Stimulated activated CD4-positive, alpha-beta T cell treated with anti-CD3 and anti-CD28 coated beads, Interleukin-12 subunit alpha, Interleukin-12 subunit beta, amount 100 ng/mL, for 48 hours (primary cell): ENCODE measurements at regions not wholly inside any gene's neighbourhood (a gene's known extent, or its start where the extent isn't known, plus 50 kb on each side); places are given as distances from the start of the nearest gene placed in this dataset.
"Not testable (repeated sequence)": the region's sequence is repeated elsewhere in the genome, so short reads cannot be mapped to it uniquely, and the experiment has no call there.

Source experiments
- DNase-seq, 3 donors: peaks; one replicate each; pipeline ENCODE4 v3.0.0-alpha.2; 2020; ENCODE audit warnings: low read depth in 2 of 3, low spot score in 1 of 3

DNA sequence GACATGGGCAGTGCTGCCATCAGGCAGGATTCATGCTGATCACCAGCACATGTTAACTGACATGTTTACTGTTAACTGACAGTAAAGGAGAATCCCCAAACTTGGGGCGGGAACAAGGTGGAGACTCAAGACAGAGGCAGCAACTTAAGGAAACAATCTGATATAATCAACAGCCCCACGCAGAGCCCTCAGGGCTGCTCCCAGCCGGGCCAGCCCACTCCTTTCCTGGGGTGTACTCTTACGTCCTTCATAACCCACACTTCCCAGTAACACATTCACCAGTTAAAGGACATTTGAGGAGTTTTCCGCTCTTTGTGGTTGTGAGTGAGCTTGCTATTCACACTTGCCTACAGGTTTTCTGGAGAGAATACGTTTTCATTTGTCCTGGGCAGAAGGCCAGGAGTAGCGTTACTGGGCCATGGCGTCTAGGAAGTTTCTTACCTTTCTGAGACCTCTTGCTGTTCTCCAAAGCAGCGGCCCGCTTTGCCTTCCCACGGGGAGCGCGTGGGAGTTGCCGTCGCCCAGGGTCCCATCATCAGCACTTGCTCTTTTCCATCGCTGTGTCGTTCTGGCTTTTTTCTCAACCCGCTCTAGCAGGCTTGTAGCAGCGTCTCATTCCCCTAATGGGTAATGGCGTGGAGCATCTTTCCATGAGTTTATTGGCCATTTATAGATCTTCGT is 56.4 kb downstream of the FOXF2 start:
- no peak for DNase-seq

DNA sequence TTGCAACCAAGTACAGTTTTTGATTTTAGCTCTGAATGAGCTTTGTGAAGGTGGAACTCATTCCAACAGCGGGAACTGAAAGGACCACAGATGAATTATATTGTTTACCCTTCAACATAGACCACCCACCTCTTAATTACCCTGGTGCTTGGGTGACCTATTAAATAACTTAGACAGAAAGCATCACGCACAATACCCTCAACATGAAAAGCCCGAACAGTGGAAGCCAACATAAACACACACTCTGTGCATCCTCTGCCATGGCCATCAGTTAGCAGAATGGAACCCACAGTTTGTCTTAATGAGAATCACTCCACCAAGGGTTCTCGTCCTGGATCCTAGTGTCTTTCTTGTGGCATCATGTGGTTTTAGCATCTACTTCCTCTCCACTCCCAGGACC is 60.5 kb downstream of the FOXF2 start:
- DNase-seq: no peak

DNA sequence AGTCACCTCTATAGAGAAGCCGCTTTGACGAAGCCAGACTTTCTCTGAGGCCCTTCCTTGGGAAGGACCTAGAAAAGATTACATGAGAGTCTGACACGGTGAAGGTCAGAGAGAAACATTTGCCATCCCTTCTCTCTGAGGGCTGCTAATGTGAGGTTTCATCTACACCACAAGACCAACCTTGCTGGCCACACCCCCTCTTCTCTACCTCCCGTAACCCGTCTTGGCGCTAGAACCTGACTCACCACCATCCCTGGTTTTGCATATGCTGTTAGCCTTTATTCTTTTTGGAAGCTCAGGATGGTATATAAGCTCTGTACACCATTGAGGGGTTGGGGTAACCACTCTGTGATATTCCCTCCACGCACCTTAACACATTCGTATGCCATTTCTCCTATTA is 63.6 kb downstream of the FOXF2 start:
- DNase-seq: no peak

DNA sequence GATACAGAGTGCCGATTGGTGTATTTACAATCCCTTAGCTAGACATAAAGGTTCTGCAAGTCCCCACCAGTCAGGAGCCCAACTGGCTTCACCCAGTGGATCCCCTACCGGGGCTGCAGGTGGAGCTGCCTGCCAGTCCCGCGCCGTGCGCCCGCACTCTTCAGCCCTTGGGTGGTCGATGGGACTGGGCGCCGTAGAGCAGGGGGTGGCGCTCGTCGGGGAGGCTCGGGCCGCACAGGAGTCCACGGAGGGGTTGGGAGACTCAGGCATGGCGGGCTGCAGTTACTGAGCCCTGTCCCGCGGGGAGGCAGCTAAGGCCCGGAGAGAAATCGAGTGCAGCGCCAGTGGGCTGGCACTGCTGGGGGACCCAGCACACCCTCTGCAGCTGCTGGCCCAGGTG is 67.4 kb downstream of the FOXF2 start:
- not testable (repeated sequence) for DNase-seq

DNA sequence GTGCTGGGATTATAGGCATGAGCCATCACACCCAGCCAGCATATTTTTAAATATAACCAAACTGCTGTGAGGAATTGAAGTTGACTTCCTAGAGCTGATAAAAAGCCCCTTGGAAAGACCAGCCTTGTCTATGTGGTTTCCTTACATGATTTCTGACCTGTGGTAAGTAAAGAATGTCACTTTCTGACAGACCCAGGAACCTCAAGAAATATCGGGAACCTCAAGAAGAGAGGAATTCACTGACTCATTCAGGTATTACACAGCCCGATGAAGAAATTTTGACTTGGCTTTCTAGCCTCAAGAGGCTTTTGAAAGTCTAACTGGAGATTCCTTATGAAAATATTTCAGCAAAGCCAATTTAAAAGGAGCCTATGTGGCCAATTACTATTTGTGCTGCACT is 71.8 kb downstream of the FOXF2 start:
- no peak for DNase-seq

DNA sequence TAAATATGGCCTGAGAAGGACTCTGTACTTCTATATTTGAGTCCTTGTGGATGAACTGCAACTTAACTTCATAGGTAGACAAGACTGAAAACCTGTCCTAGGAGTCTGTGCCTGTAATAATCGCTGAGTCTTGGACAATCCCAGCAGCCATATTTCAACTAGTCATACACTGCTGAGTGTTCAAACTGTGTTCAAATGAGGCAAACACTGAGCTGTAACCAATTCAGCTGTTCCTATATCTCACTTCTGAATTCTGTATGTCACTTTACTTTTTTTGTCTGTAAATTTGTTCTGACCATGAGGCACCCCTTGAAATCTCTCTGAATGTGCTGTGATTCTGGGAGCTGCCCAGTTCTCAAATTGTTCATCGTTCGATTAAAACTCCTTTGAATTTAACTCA is 72.4 kb downstream of the FOXF2 start:
- no peak for DNase-seq

DNA sequence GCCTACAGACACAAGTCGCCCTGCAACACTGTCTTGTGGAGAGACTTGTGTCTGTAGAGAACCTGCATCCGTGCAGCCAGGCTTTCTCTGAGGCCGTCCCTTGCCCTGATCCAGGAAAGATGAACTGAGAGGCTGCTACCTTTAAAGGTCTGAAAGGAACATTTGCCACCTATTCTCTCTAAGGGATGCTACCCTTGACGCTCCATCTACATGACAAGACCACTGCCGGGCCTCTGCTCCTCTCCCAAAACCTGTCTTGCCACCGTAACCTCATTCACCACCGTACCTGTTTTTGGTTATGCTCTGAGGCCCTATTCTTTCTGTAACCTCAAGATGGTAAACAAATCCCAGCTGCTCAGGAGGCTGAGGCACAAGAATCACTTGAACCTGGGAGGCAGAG is 73.9 kb downstream of the FOXF2 start:
- DNase-seq: no peak

DNA sequence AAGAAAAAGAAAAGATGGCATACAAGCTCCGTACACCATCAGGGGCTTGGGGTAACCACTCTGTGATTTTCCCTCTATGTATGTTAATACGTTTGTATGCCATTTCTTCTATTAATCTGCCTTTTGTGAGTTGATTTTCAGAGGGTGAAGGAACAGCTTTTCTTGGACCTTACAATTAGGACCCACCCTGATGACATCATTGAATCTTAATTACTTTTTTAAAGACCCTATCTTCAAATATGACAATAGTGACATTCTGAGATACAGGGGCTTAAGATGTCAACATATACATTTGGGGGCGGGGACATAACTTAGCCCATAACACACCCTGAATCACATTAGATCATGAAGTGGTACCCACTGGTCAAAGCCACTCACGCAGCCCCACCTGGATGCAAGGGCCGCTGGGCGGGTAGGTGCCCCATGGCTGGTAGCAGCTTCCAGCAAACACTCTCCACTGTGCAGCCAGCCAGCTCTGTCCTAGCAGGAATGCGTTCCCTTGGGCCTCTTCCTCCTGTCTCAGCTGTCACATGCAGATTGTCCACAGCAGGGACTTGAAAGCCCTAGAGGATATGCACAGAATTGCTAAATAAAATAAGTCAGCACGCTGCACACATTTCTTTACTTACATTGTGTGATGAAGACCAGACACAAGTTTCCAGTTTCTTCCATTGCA is 74.5 kb downstream of the FOXF2 start:
- no peak for DNase-seq

DNA sequence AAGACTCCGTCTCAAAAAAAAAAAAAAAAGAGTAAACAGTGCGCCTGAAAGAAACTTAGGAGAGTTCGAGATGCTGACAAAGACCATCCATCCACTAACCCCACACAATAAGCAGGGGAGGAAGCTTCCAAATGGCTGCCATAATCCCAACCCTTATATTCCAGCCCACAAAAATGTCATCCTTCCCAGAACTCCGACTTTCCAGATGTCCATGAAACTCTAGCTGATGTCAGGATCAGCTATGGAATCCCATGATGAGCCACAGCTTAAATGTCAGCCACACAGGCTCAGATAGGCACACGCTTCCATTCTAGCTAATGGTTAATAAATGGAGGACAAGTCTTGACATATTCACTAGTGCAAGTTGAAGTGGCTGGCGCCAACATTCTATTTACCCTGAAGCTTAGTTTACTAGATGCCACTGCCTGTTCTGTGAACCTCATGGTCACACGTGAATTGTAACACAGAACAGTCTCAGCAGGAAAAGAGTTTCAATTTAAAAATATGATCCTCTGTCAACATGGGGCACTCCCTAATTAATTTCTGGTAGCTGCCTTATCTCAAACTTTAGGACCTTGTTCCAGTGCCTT is 75.5 kb downstream of the FOXF2 start:
- no peak for DNase-seq

DNA sequence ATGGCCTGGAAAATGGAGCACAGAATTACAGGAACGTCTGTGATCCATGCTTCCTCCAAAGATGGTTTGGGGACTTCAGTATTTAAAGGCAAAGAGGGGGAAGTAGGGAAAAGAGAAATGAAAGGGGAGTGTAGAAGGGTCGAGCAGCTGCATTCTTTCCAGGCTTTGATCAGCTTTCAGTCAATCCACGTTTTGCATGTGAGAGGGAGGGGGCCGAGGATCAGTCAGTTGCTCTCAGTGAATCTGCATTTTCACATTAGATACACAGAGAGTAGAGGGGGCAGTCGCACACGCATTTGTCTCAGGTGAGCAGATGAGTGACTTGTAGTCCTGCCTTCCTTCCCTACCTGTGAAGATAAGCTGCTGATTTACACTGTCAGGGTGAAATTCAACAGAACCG is 78.8 kb downstream of the FOXF2 start:
- DNase-seq: no peak

DNA sequence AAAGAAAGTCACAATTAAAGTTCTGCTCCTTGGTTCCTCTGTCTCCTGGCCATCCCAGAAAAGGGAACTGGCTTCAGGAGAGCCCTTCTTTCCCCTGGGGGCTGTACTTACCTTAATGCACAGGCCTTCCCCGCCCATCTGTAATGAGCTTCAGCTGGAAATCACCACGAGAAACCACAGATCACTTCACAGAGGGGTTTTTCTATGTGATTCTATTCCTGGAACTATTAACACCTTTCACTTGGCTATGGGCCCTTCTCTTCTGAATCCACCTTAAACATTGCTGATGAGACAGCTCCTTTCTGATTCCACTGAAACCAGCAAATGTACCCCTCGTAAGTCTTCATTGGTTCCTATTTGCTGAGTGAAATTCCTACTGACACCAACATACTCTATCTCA is 80.7 kb downstream of the FOXF2 start:
- no peak for DNase-seq

DNA sequence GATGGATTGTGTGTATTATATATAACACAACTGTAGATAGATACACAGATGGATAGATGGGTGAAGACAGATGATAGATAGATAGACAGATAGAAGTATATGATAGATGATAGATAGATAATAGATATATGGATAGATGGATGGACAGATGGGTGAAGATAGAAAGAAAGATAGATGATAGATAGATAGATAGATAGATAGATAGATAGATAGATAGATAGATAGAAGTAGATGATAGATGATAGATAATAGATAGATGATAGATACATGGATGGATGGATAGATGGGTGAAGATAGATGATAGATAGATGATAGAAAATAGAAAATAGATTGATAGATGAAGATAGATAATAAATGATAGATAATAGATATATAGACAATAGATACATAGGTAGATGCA is 83.3 kb downstream of the FOXF2 start:
- no peak for DNase-seq

DNA sequence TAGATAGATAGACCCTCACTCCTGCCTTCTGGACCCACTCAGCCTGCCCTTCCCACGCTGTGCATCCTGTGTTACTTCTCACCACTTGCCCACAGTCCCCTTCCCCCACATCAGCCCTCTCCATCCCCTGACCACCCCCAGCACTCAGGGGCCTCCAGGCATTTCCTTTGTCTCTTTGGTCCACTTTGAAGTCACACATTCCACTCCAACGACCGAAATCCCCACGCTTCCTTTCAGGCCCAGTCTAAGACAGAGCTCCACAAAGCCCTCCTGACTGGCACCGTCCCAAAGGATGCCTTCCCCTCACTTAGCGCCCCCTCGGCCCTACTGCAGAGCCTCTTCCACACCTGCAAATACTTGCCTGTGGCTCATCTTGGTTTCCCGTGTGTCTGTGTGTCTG is 83.8 kb downstream of the FOXF2 start:
- no peak for DNase-seq

DNA sequence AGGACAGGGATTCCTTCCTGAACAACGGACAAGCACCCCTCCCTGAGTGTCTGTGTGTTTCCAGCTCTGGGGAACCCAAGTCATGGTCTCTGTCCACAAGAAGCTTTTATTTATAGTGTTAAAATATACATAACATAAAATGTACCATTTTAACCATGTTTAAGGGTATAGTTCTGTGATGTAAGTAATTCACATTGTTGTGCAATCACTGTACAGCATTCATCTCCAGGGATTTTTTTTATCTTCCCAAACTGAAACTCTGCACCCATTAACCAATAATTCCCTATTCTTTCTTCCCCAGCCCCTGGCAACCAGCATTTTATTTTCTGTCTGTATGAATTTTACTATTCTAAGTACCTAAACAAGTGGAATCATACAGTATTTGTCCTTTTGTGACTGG is 84.2 kb downstream of the FOXF2 start:
- no peak for DNase-seq

DNA sequence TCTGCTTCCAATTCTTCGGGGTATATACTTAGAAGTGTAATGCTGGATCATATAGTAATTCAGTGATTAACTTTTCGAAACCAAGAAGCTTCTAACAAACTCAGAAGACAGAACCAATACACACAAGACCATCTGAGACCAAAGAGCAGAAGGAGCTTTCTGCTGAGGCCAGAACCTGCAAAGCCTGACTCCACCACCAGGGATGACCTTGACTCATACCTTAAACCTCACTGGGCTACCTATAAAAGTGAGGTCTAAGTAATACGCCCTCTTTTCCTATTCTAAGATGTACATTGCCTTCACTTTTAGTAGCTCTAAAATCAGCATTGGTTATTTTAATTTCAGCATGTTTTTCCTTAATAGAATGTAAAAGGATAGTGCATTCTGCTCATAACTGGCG is 84.8 kb downstream of the FOXF2 start:
- no peak for DNase-seq

DNA sequence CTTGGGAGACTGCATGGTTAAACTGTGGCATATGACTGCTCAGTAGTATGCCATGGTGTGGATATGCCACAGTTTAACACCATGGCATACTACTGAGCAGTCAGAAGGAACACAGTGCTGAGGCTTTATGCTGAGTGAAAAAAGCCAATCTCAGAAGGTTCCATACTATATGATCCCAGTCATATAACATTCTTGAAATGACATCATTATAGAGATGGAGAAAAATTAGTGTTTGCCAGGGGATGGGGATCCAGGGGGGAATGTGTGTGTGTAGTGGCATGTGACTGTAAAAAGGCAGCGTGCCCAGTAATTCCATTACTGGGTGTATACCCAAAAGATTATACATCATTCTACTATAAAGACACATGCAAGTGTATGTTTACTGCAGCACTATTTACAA is 85.8 kb downstream of the FOXF2 start:
- DNase-seq: no peak

DNA sequence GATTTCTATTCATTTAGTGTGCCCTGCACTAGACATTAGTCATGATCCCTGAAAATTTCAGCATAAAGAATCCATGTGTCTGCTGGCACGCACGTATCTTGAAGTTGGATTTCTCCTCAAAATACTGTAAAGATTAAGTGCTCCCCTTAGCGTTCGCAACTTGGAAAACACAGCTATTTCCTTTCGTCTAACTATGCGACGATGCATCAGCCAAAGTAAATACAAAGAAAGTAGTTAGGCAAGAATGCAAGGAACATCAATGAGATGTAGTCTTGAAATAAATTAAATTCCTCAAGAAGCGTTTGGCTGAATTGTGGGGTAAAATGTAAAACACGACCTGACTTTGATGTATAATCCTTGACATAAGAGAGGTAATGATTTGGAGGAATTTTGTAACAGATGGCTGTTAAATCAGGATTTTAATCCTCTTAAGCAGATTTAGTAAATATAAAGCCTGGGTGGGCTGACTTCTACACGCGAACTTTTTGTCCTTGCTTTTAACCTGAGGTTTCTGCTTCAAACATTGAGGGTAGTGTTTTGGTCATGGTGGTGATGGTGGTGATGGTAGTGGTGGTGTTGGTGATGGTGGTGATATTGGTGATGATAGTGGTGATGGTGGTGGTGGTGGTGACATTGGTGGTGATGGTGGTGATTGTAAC is 88.2 kb downstream of the FOXF2 start:
- DNase-seq: no peak

DNA sequence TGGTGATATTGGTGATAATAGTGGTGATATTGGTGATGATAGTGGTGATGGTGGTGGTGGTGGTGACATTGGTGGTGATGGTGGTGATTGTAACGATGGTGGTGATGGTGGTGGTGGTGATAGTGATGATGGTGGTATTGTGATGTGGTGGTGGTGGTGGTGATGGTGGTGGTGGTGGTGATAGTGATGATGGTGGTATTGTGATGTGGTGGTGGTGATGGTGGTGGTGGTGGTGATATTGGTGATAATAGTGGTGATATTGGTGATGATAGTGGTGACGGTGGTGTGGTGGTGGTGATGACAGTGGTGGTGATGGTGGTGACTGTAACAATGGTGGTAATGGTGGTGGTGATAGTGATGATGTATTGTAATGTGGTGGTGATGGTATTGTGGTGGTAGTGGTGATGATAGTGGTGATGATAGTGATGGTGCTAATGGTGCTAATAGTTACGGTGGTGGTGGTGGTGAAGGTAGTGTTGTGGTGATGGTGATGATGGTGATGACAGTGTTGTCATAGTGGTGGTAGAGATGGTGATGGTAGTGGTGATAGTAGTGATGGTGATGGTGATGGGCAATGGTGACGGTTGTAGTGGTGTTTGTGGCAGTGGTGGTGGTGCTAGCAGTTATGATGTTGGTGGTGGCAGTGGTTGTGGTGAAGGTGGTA is 88.9 kb downstream of the FOXF2 start:
- not testable (repeated sequence) for DNase-seq

DNA sequence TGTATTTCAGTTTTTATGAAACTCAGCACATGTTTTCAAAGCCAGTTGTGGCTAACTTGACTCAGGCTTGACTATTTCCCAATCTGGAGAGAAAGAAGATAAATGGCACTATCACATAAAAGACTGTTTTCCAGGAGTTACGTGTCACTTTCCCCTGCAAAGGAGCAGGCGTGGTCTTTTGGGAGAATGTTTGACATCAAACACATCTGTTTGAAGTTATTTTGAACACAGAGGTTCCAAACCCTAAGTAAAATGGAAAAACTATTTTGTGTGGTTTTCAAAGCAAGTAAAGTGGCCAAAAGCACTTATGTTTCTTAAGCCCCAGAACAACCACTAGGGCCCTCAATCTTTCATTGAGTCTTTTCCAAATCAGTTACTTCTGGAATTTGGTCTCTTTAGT is 89.7 kb downstream of the FOXF2 start:
- no peak for DNase-seq

DNA sequence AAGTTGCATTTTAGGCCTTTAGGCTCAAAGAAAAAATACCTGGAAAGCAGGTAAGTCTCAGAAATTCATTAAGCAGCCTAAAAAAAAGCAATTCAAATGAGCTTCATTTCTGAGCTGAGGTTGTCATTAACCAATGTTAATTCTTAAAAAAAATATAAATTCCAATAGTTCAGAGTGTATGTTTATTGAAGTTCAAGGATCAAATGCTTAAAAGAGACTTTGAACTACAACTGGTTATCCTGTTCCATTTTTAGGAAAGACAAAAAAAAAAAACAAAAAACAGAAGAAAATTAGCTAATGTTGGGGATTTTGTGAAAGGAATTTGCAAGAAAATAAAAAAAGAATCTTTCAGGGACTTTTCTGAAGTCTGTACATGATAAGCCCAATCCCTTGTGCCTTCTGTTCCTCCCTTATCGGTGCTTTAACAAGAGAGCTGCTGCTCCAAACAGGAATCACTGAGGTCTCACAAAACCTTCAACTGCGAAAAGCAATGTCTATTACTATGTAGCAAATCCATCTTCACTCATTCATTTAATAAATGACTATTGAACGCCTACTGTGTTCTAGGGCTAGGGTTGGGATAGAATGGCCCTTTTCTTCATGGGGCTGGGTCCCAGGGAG is 90.3 kb downstream of the FOXF2 start:
- DNase-seq: no peak

DNA sequence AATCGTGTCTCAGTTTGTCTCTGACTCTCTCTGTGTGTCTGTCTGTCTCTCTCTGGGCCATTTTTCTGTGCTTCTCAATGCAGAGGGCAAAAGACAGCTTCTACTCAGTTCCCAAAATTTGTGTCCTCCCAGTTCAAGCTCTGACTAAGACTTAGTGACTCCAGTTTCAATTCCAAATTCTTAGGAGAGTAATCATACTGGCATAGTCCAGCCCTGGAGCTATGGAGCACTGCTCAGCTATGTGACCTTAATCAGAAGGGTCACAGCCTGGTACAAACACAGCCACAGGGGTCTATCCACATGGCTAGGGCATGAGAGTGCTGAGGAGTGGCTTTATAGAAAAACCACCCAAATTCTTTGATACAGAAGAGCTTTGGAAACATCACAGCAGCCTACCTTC is 91.9 kb downstream of the FOXF2 start:
- DNase-seq: no peak
